HG03025 (cell line): ENCODE measurements at regions not wholly inside any gene's neighbourhood (a gene's known extent, or its start where the extent isn't known, plus 50 kb on each side); places are given as distances from the start of the nearest gene placed in this dataset.
"Not testable (repeated sequence)": the region's sequence is repeated elsewhere in the genome, so short reads cannot be mapped to it uniquely, and the experiment has no call there.

Experiments used
- ATAC-seq: cut with Tn5 transposase; IDR thresholded peaks from one replicate; pipeline ENCODE4 v1.9.1; 2021; ENCODE audit warnings: mild to moderate bottlenecking, moderate library complexity; ENCODE audit not compliant: unreplicated experiment, low FRiP score

- no peak for ATAC-seq
Measured at GRCh38 chr21:23886828-23887724, 1720.2 kb downstream of the MRPL39 start.

GRCh38 chr21:23881783-23882182 lies 1725.5 kb downstream of the MRPL39 start:
- ATAC-seq, result no peak

GRCh38 chr21:23876925-23877558 lies 1730.2 kb downstream of the MRPL39 start:
- ATAC-seq, result no peak

- no peak for ATAC-seq
Measured at GRCh38 chr21:23874271-23874670, 1733.0 kb downstream of the MRPL39 start.

- no peak for ATAC-seq
Measured at GRCh38 chr21:23861911-23862504, 1745.3 kb downstream of the MRPL39 start.

- ATAC-seq, result no peak
Measured at GRCh38 chr21:23858878-23859277, 1748.4 kb downstream of the MRPL39 start.

GRCh38 chr21:23853796-23854379 lies 1753.4 kb downstream of the MRPL39 start:
- no peak for ATAC-seq

- ATAC-seq, result no peak
Measured at GRCh38 chr21:23837564-23837963, 1769.7 kb downstream of the MRPL39 start.

- ATAC-seq, result no peak
Measured at GRCh38 chr21:23822760-23823159, 1784.5 kb downstream of the MRPL39 start.

GRCh38 chr21:23817337-23817736 lies 1789.9 kb downstream of the MRPL39 start:
- no peak for ATAC-seq

GRCh38 chr21:23812485-23812884 lies 1794.8 kb downstream of the MRPL39 start:
- ATAC-seq, result no peak

GRCh38 chr21:23811805-23812204 lies 1795.5 kb downstream of the MRPL39 start:
- no peak for ATAC-seq

- no peak for ATAC-seq
Measured at GRCh38 chr21:23809573-23809972, 1797.7 kb downstream of the MRPL39 start.

GRCh38 chr21:23806966-23807548 lies 1800.2 kb downstream of the MRPL39 start:
- ATAC-seq, result not testable (repeated sequence)

GRCh38 chr21:23804866-23805265 lies 1802.4 kb downstream of the MRPL39 start:
- no peak for ATAC-seq

- no peak for ATAC-seq
Measured at GRCh38 chr21:23801292-23801691, 1806.0 kb downstream of the MRPL39 start.

- ATAC-seq, result no peak
Measured at GRCh38 chr21:23799376-23799775, 1807.9 kb downstream of the MRPL39 start.

- ATAC-seq, result no peak
Measured at GRCh38 chr21:23792300-23792699, 1815.0 kb downstream of the MRPL39 start.

- ATAC-seq, result no peak
Measured at GRCh38 chr21:23789864-23790263, 1817.4 kb downstream of the MRPL39 start.

GRCh38 chr21:23780326-23780725 lies 1827.0 kb downstream of the MRPL39 start:
- no peak for ATAC-seq

- no peak for ATAC-seq
Measured at GRCh38 chr21:23743821-23744220, 1863.5 kb downstream of the MRPL39 start.
